Stimulated activated CD4-positive, alpha-beta T cell treated with anti-CD3 and anti-CD28 coated beads, Interleukin-1b, Interleukin-23, amount 100 ng/mL, for 24 hours (primary cell): ENCODE measurements at regions not wholly inside any gene's neighbourhood (a gene's known extent, or its start where the extent isn't known, plus 50 kb on each side); places are given as distances from the start of the nearest gene placed in this dataset.

ENCODE experiments used
- DNase-seq, 4 experiments: peaks; one replicate each; pipeline ENCODE4 v3.0.0-alpha.2; 2020; ENCODE audit warnings: low read depth in 4 of 4, low spot score in 1 of 4

- no peak for DNase-seq
Observed at GRCh38 chr2:150909613-150910012, 352.1 kb downstream of the RBM43 start.

DNA sequence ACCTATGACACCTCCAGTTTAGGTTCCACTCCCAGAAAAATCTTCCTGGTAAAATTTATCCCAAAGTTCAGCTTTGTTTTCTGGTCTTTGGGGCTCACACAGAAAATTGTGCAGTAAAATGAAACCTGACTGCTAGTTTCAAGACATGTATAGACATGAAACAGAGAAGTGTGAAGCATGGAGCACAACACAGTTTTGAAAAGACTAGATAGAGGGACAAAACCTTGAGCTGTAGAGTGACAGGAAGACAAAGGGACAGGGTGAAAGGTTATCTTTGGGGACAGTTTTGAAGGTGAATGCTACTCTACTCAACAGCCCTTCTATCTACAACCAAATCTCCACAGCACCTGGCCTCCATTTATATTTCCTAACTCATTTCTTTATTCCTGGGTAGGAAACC lies 352.6 kb downstream of the RBM43 start:
- no peak for DNase-seq

DNA sequence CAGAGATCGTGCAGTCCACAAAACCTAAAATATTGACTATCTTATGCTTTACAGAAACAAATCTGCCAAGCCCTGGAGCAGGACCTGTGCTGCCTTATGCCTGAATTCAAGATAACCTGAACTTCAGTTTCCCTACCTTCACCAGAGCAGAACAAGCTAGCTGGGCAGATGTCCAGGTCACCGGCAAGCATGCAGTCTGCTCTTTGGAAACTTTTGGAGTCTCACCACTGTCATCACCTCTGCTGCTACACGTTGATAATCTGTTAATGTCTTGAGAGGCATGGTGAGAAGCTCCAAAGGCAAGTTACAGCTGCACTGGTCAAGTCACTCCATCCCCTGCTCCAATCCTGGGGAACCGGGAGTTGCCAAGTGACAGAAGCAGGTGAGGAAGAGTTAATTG lies 354.2 kb downstream of the RBM43 start:
- no peak for DNase-seq

- no peak for DNase-seq
Observed at GRCh38 chr2:150903461-150903860, 358.2 kb downstream of the RBM43 start.

GRCh38 chr2:150903055-150903454 lies 358.6 kb downstream of the RBM43 start:
- no peak for DNase-seq

DNA sequence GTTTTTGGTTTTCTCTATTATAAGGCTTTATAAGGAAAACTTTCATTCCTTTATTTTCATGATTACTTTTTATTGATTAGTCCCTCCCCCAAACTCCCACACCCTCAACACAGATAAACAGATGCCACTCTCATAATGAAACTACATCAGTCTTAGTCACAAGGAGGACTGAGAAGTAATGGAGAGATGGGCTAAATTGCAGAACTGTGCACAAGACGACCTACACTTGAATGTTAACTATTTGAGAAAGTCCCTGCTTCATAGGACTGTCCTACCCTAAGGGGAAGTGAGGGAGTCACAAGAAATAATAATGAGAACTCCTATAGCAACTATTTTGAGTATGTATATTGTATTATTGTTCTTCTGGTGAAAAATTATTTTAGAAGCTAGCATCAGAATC lies 360.8 kb downstream of the RBM43 start:
- DNase-seq = no peak

- DNase-seq = no peak
Observed at GRCh38 chr2:150895968-150896367, 365.7 kb downstream of the RBM43 start.

- no peak for DNase-seq
Observed at GRCh38 chr2:150889141-150889540, 372.5 kb downstream of the RBM43 start.

DNA sequence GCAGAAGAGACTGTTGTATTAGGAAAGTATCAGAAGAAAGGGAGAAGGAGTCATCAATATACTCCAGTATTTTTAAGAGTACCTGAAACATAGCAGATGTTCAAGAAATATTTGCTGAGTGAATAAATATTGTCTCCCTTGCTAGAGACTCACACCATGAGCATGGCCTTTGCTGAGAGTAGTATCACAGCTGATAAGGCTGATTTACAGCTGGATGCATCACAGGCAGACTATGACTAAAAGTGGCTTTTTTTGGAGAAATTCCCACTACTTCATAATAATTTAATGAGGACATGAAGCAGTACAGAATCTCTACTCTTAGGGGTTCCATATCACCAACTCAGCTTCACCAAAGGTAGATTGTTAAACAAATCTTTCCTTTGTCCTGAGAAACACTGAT lies 373.3 kb downstream of the RBM43 start:
- no peak for DNase-seq

DNA sequence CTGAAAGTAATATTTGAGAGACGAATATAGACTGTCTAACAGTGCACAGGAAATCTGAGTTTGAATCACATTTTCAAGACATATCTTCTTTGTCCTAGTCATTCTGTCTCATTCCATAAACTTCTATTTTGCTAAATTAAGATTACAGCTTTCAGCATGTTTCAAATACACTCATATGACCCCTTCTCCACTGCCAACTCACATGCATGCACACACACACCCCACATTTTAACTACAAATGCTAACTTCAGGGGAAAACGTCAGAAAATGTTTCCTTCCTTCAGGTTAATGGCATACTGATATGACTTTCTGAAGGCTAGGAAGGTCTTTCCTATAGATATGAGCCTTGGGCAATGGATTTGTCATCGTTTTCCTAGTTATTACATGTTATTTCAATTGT lies 373.7 kb downstream of the RBM43 start:
- no peak for DNase-seq

DNA sequence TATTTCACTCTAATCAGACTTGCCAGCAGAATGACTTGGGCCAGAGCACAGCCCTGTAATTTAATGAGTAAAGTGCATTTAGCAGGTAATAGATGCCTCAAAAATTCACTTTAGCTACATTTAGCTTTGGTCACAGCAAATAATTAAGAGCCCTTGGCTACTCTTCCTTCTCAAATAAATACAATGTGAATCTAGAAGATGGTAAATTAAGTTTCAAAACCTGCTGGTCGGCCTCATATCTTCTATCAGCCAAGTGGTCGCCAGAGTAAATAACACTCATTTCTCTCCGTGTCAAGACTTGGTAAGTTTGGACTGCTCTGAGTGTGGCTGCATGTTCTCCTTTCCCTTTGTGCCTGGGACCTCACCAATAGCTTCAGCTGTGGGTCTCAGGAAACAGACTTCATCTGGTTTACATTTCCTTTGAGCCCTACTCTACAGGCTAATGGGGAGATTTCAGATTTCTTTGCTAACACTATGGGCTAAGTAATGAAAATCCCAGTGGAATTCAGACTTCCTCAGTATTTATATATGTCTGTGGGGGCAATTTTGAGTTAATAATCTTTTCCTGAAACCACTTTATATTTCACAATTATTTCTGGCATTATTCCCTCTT lies 375.8 kb downstream of the RBM43 start:
- DNase-seq = no peak

- no peak for DNase-seq
Observed at GRCh38 chr2:150885236-150885635, 376.4 kb downstream of the RBM43 start.

GRCh38 chr2:150883613-150883895 lies 378.1 kb downstream of the RBM43 start:
- no peak for DNase-seq

DNA sequence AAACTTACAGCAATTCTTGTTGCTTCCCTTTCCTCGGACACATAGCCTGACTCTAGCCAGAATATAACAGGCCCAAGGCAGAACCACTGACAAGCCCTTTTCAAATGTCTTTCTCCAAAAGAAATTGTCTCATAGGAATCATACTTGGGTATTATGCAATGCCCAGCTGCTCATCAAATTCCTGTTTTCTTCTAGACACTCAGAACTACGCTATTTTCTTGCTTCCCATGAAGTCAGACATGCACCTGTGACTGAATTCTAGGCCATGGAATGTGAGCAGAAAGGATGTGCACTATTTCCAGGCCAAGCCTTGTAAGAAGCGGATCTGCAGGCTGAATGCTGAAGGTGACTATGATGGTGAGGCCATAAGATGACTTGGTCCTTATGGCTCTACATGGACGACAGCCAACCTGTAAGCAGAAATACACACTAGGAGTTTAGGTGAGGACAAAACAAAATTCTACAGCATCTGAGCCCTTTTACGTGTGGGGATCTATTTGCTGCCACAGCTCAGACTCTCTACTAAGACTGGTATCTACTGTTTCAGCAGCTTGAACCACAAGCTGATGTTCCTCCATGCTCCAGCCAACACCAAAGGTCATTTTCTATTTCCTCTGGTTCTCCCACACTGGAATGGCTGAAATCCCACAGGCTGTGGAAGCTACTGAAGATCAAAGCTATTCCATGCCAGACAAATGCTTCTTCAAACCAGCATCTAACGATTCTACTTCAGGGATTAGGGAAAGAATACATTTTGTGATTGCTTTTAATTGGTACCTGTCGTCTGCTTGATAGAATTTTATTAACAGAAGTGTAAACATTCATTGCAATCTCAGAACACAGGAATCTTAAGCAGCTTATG lies 378.7 kb downstream of the RBM43 start:
- DNase-seq = no peak

DNA sequence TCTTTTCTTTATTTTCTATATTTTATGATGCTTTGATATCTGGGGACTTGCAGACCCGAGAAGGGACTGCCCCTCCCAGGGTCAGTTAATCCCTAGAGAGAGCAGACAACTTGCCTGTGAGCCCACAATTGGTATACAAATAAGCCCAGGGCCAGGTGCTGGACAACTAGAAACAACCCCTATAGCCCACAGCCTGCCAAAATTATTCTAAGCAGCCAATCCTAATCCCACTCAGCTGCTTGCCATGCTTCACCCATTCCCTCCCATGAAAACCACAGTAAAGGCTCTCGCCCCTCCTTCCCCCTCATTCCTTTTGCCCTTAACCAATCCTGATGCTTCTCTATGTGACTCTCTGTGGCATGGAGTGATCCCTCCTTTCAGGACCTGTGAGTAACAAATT lies 380.7 kb downstream of the RBM43 start:
- DNase-seq = no peak

GRCh38 chr2:150878356-150878755 lies 383.3 kb downstream of the RBM43 start:
- DNase-seq = no peak

DNA sequence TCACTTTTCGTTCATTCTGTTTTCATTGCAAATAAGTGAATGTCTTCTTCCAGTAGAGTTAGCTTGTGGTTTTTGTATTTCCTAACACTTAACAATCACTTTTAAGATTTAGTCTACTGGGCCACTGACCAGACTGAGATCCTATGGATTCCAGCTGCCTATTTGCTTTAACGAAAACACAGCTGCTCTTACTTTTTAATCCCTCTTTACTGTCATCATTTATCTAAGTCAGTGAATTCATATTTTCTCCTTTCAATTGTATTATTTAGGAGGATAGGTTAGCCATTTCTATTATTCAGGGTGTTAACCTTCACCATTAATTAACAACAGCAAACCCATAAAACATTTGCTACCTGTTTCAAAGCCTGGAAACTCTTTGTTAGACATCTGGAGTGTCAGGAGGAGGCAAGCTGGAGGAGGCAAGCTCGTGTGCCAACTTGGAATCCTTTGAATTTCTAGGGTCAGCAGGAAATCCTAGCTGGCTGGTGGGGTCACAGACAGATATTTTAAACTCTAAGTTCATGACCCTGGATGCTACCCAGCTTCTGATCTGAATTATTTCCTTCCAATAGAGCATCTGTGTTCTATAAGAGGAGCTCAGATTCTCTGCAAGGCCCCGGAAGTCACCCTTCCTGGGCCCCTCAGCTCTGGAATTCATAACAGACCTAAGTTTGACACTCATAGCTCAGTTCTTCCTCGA lies 385.3 kb downstream of the RBM43 start:
- DNase-seq = no peak

DNA sequence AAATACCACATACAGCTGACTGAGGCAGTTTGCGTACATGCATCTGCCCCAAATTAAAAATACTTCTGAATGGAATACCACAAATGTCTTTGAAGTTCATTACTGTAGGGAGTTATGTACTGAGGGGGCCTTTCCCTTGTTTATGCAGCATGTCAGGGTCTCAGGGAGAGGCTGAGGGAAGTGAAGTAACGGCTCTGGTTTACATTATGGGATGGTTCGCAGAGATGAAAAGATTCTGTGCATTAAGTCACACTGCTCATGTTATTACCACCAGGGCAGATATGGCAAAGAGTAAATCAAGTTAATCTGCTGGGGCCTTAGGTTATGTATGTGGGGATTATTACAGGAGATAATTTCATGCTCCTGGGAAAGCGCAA lies 385.9 kb upstream of the RND3 start:
- DNase-seq = no peak

- DNase-seq = no peak
Observed at GRCh38 chr2:150872756-150873395, 385.4 kb upstream of the RND3 start.

DNA sequence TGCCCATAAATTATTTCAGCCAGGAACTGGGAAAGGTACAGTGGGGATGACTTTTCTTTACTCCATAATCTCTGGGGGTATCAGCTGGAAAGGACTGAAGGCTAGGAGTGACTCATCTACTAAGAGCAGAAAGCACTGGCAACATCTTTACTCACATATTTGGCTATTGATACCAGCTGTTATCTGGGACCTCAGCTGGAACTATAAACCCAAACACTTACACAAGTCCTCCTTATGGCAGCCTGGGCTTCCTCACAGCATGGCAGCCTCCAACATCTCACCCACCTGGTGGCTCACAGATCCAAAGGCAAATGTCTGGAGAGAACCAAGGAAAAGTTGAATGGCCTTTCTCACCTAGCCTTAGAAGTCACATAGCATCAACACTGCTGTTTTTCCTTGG lies 379.0 kb upstream of the RND3 start:
- no peak for DNase-seq

GRCh38 chr2:150863691-150864090 lies 376.2 kb upstream of the RND3 start:
- no peak for DNase-seq

- DNase-seq = no peak
Observed at GRCh38 chr2:150860301-150860700, 372.8 kb upstream of the RND3 start.
